ENCODE measurements at regions not wholly inside any gene's neighbourhood (a gene's known extent, or its start where the extent isn't known, plus 50 kb on each side); places are given as distances from the start of the nearest gene placed in this dataset.

DNA sequence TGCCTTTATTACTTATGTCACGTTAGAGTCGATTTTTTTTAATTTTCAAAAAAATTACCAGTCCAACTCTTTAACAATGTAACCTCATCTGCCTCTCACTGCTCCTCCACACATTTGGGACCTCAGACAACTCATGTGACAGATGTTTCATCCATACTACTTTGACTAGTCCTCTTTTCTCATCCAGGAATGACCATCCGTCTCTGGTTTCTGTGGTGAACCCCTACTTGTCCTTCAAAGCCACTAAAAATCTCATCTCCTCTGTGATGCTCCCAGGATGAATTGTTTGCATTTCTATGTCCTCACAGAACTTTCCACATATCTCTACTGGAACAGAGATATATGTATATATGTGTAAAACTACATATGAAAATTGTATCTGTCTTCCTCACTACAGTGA, 149.8 kb upstream of the ZNF462 start (continued):
- no peak for TF ChIP-seq RXRA (IDR thresholded peaks at IDR 0.05; ENCODE audit: insufficient read depth, low read depth, low read length)
- no peak for TF ChIP-seq CHD2 (IDR thresholded peaks at IDR 0.05; ENCODE audit: low read length)
- TF ChIP-seq TEAD4 (IDR thresholded peaks at IDR 0.05; ENCODE audit: low read depth, low read length) = no peak
- TF ChIP-seq CREB1 (IDR thresholded peaks at IDR 0.05) = no peak
- no peak for TF ChIP-seq POLR2A (IDR thresholded peaks at IDR 0.05; ENCODE audit: control extremely low read depth in 1 of 2, low read depth in 2 of 2, low read length in 2 of 2)

All from H1 (cell line).